ENCODE measurements at regions not wholly inside any gene's neighbourhood (a gene's known extent, or its start where the extent isn't known, plus 50 kb on each side); places are given as distances from the start of the nearest gene placed in this dataset.
A peak's percentile ranks its signal among the peaks of the same experiment; 100 is the strongest.

DNA sequence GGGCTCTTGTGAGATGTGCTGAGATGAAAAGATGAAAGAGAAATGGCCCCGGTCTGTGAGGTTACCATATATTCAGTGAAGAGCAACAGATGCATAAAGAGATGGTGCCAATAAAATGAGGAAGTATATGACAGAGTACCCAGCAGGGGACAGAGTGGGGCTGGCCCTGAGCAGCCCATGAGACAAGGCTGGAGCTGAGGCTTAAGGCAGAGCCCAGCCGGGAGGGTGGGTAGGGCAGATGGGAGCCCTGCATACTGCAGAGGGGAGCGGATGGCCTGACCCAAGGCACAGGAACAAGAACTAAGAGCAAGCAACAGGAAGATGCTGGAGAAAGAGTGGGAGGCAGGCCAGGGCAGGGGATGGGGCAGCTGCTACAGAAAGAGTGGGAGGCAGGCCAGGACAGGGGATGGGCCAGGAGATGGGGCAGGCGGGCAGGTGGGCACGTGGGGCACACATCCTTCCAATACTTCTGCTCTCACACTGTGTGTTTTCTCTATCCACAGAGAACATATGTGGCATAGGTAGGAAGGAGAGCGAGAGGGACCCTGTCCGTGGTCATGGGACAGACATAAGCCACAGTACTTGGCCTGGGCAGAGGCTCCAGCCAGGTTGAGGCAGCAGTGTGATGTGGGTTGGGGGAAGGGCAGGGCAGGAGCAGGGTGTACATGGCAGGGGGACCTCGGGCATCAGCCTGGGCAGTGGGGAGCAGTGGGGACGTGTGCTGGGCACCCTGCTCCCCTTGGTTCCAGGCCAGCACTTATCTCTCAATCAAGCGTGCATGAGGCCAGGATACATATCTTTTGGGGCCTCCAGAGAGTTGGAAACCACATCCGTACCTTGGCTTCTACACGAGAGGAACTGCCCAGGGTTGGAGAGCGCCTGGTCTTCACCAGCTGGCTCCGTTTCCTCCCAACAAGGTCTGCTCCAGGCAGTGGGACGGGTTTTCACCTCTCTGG is 91.6 kb upstream of the IKZF1 start:
- Histone ChIP-seq H3K27me3 (replicated peaks; ENCODE audit: control insufficient read depth, insufficient read depth, low read length) (no peaks in the 10 kb centered on the region), H3K36me3 (ENCODE audit: control insufficient read depth, insufficient read depth, low read length) (no peaks in the 10 kb centered on the region), H3K4me3 (replicated peaks; ENCODE audit: low read depth, low read length) (no peak overlapping the region)
- TF ChIP-seq, protein P1, sequence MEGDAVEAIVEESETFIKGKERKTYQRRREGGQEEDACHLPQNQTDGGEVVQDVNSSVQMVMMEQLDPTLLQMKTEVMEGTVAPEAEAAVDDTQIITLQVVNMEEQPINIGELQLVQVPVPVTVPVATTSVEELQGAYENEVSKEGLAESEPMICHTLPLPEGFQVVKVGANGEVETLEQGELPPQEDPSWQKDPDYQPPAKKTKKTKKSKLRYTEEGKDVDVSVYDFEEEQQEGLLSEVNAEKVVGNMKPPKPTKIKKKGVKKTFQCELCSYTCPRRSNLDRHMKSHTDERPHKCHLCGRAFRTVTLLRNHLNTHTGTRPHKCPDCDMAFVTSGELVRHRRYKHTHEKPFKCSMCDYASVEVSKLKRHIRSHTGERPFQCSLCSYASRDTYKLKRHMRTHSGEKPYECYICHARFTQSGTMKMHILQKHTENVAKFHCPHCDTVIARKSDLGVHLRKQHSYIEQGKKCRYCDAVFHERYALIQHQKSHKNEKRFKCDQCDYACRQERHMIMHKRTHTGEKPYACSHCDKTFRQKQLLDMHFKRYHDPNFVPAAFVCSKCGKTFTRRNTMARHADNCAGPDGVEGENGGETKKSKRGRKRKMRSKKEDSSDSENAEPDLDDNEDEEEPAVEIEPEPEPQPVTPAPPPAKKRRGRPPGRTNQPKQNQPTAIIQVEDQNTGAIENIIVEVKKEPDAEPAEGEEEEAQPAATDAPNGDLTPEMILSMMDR (IDR thresholded peaks at IDR 0.05; ENCODE audit: insufficient read depth, low read length, poor library complexity, severe bottlenecking): peak; percentile 36
- DNase-seq (ENCODE audit: extremely low read depth, insufficient read length): no peak

DNA sequence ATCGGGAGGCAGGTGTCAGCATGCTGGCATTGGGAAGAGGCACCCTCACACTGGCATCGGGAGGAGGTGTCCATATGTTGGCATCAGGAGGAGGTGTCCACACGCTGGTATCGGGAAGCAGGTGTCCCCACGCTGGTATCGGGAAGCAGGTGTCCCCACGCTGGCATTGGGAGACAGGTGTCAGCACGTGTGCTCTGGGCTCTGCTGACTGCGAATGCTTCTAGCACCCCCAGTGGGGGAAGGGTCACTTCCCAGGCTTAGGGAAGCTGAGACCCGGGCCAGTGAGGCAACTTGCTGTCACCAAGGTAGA is 92.5 kb upstream of the IKZF1 start:
- no peaks in the 10 kb centered on the region for H3K27me3 ChIP-seq (replicated peaks; ENCODE audit: control insufficient read depth, insufficient read depth, low read length)
- no peak overlapping the region for H3K4me3 ChIP-seq (replicated peaks; ENCODE audit: low read depth, low read length)
- no peaks in the 10 kb centered on the region for H3K36me3 ChIP-seq (ENCODE audit: control insufficient read depth, insufficient read depth, low read length)
- TF ChIP-seq, protein P1 (IDR thresholded peaks at IDR 0.05; ENCODE audit: insufficient read depth, low read length, poor library complexity, severe bottlenecking): no peak
- no peak for DNase-seq (ENCODE audit: extremely low read depth, insufficient read length)

DNA sequence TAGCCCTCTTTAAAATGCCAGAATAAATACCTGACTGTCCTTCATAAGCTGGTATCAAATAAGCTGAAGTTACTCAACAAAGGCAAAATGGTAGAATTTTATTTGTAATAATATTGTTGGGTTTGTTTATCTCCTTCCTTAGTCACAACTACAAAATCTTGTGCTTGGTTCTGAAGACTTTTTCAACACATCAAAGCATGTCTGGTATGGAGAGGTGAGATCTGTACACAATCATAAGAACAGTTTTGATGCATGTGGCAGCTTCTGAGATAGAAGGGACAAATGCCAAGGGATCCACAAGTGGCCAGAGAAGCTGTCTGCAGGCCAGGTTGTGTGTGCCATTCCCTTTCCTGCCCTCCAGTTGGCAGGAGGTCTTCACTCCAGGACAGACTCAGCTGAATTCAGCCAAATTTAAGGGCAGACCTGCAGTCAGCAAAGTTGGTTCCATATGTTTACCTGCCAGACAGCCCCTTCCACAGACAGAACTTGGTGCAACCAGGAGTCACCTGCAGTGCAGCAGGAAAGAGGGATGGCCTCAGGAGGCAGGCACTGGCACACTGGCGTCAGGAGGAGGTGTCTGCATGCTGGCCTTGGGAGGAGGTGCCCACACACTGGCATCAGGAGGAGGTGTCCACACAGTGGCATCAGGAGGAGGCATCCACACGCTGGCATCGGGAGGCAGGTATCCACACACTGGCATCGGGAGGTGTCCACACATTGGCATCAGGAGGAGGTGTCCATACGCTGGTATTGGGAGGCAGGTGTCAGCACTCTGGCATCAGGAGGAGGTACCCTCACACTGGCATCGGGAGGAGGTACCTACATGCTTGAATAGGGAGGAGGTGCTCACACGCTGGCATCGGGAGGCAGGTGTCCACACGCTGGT is 93.1 kb upstream of the IKZF1 start:
- Histone ChIP-seq H3K4me3 (replicated peaks; ENCODE audit: low read depth, low read length) (no peak overlapping the region), H3K27me3 (replicated peaks; ENCODE audit: control insufficient read depth, insufficient read depth, low read length) (no peaks in the 10 kb centered on the region), H3K36me3 (ENCODE audit: control insufficient read depth, insufficient read depth, low read length) (no peaks in the 10 kb centered on the region)
- TF ChIP-seq, protein P1 (IDR thresholded peaks at IDR 0.05; ENCODE audit: insufficient read depth, low read length, poor library complexity, severe bottlenecking): no peak
- no peak for DNase-seq (ENCODE audit: extremely low read depth, insufficient read length)

DNA sequence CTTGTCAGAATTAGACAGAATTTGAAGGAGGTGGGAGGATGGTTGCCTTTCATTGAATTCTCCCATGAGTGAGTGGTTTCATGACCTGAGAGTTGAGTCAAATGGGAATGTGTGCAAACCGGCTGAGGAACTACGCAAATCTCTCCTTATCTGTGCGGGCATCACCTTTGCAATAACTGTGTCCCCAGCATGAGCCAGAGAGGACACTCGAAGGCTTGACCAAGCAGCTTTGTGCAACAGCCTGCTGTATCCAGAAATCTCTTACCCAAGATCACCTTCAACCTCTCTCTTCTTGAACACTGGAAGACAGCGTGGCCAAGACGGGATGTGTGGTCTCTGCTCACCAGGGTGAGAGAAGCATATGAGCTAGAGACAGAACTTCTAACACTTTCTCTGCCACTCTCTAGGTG is 93.8 kb upstream of the IKZF1 start:
- no peak for DNase-seq (ENCODE audit: extremely low read depth, insufficient read length)
- Histone ChIP-seq H3K4me3 (replicated peaks; ENCODE audit: low read depth, low read length) (no peak overlapping the region), H3K36me3 (ENCODE audit: control insufficient read depth, insufficient read depth, low read length) (no peaks in the 10 kb centered on the region), H3K27me3 (replicated peaks; ENCODE audit: control insufficient read depth, insufficient read depth, low read length) (no peaks in the 10 kb centered on the region)
- TF ChIP-seq, protein P1 (IDR thresholded peaks at IDR 0.05; ENCODE audit: insufficient read depth, low read length, poor library complexity, severe bottlenecking): no peak

DNA sequence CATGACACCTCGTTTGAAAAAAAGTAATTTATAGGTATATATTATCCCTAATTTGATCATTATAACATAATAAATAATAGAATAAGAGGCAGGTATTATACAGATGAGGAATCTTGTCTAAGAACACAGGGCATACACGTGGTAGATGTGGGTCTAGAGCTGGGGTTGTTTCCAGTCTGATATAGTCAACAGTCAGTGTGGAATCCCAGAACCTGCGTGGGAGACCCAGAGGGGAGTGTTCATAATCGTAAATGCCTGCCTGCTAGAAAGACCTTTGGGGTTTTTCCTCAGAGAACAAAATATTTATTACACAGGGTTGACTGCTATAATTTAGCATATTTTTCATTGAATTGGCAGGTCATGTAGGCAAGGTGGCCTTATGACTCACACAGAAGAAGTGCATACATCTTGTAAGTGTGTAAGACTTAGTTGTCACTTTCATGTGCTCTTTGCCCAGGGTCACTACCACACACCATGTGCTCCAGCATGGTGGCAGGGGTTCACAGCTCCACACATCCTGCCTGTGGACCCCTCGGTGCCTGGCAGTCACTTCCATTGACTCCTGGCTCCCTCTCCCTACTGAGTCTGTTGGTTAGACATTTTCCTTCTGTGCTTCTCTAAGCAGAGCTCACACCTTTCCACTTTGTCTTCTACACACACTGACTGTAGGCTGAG is 94.9 kb upstream of the IKZF1 start:
- Histone ChIP-seq H3K27me3 (replicated peaks; ENCODE audit: control insufficient read depth, insufficient read depth, low read length) (no peaks in the 10 kb centered on the region), H3K36me3 (ENCODE audit: control insufficient read depth, insufficient read depth, low read length) (no peaks in the 10 kb centered on the region), H3K4me3 (replicated peaks; ENCODE audit: low read depth, low read length) (no peak overlapping the region)
- TF ChIP-seq, protein P1 (IDR thresholded peaks at IDR 0.05; ENCODE audit: insufficient read depth, low read length, poor library complexity, severe bottlenecking): no peak
- no peak for DNase-seq (ENCODE audit: extremely low read depth, insufficient read length)
